KMS-11 (cell line): ENCODE measurements at regions not wholly inside any gene's neighbourhood (a gene's known extent, or its start where the extent isn't known, plus 50 kb on each side); places are given as distances from the start of the nearest gene placed in this dataset.
"Not testable (repeated sequence)": the region's sequence is repeated elsewhere in the genome, so short reads cannot be mapped to it uniquely, and the experiment has no call there.

Source experiments
- H2AFZ ChIP-seq: fragments of 200-600 bp; sonication (generic); 2 replicates; pipeline ENCODE4 v1.6.1; 2016; ENCODE audit warnings: antibody characterized with exemption, mixed run types, low read depth
- H3K27ac ChIP-seq: fragments of 200-600 bp; sonication (generic); 2 replicates; pipeline ENCODE4 v1.6.1; 2016; ENCODE audit warnings: mild to moderate bottlenecking, mixed run types
- H3K27me3 ChIP-seq: fragments of 200-600 bp; sonication (generic); 2 replicates; pipeline ENCODE4 v1.6.1; 2017; ENCODE audit warnings: mild to moderate bottlenecking, low read depth, mixed run types, moderate library complexity; ENCODE audit not compliant: insufficient read depth
- H3K36me3 ChIP-seq: fragments of 200-600 bp; sonication (generic); 2 replicates; pipeline ENCODE4 v1.6.1; 2017; ENCODE audit warnings: mild to moderate bottlenecking, mixed run types; ENCODE audit not compliant: insufficient read depth
- H3K4me1 ChIP-seq: fragments of 200-600 bp; sonication (generic); 2 replicates; pipeline ENCODE4 v1.6.1; 2016; ENCODE audit warnings: mild to moderate bottlenecking, low read depth, mixed run types; ENCODE audit not compliant: poor library complexity, severe bottlenecking
- H3K4me2 ChIP-seq: fragments of 200-600 bp; sonication (generic); 2 replicates; pipeline ENCODE4 v1.7.0; 2016; ENCODE audit warnings: mild to moderate bottlenecking, mixed run types
- H3K4me3 ChIP-seq: fragments of 200-600 bp; sonication (generic); IDR thresholded peaks from 2 replicates; pipeline ENCODE4 v1.6.1; 2017; ENCODE audit warnings: low read depth, low read length, mixed read lengths; ENCODE audit not compliant: insufficient read depth
- H3K79me2 ChIP-seq: fragments of 200-600 bp; sonication (generic); 2 replicates; pipeline ENCODE4 v1.6.1; 2016; ENCODE audit warnings: low read depth, mixed run types; ENCODE audit not compliant: insufficient read depth
- H3K9ac ChIP-seq: fragments of 200-600 bp; sonication (generic); 2 replicates; pipeline ENCODE4 v1.6.1; 2016; ENCODE audit warnings: mild to moderate bottlenecking, mixed run types
- H4K20me1 ChIP-seq: fragments of 200-600 bp; sonication (generic); 2 replicates; pipeline ENCODE4 v1.6.1; 2016; ENCODE audit warnings: mild to moderate bottlenecking, mixed run types; ENCODE audit not compliant: insufficient read depth
- CTCF ChIP-seq: fragments of 200-600 bp; sonication (generic); conservative IDR thresholded peaks from 2 replicates; pipeline ENCODE4 v1.6.1; 2017; ENCODE audit warnings: low read depth, mild to moderate bottlenecking, antibody characterized with exemption, low read length, moderate library complexity, mixed read lengths

- Histone ChIP-seq H4K20me1 (no peaks in the 10 kb centered on the region), H3K79me2 (no peaks in the 10 kb centered on the region), H3K27ac (no peak overlapping the region), H2AFZ (no peak overlapping the region), H3K4me2 (no peak overlapping the region), H3K36me3 (no peaks in the 10 kb centered on the region), H3K27me3 (no peaks in the 10 kb centered on the region), H3K4me3 (no peak overlapping the region), H3K9ac (no peak overlapping the region), H3K4me1 (no peaks in the 10 kb centered on the region)
- no peak for TF ChIP-seq CTCF
Observed at GRCh38 chr5:119752921-119753886, 123.8 kb downstream of the FAM170A start.

- not testable (repeated sequence) for H3K27ac ChIP-seq, H3K36me3 ChIP-seq, H2AFZ ChIP-seq, H3K79me2 ChIP-seq, H3K4me3 ChIP-seq, H3K4me1 ChIP-seq, H4K20me1 ChIP-seq, H3K9ac ChIP-seq, H3K4me2 ChIP-seq, H3K27me3 ChIP-seq
Observed at GRCh38 chr5:119754825-119755224, 125.5 kb downstream of the FAM170A start.

GRCh38 chr5:119757276-119757675 is 127.9 kb downstream of the FAM170A start:
- Histone ChIP-seq H3K27me3 (no peaks in the 10 kb centered on the region), H3K4me1 (no peaks in the 10 kb centered on the region), H3K27ac (no peak overlapping the region), H3K4me2 (no peak overlapping the region), H3K9ac (no peak overlapping the region), H2AFZ (no peak overlapping the region), H3K36me3 (no peaks in the 10 kb centered on the region), H3K4me3 (no peak overlapping the region), H4K20me1 (no peaks in the 10 kb centered on the region), H3K79me2 (no peaks in the 10 kb centered on the region)
- TF ChIP-seq CTCF: no peak

GRCh38 chr5:119769695-119770693 is 140.6 kb downstream of the FAM170A start:
- H2AFZ ChIP-seq, H3K4me3 ChIP-seq, H3K27me3 ChIP-seq, H3K27ac ChIP-seq, H3K4me2 ChIP-seq, H3K79me2 ChIP-seq, H3K4me1 ChIP-seq, H4K20me1 ChIP-seq, H3K36me3 ChIP-seq, H3K9ac ChIP-seq: not testable (repeated sequence)

- H3K4me2 ChIP-seq, H2AFZ ChIP-seq, H3K27ac ChIP-seq, H3K27me3 ChIP-seq, H3K4me3 ChIP-seq, H4K20me1 ChIP-seq, H3K9ac ChIP-seq, H3K36me3 ChIP-seq, H3K79me2 ChIP-seq, H3K4me1 ChIP-seq: not testable (repeated sequence)
Observed at GRCh38 chr5:119780145-119780544, 150.8 kb downstream of the FAM170A start.
